Gastrocnemius medialis (tissue), 4 donors: ENCODE measurements at regions not wholly inside any gene's neighbourhood (a gene's known extent, or its start where the extent isn't known, plus 50 kb on each side); places are given as distances from the start of the nearest gene placed in this dataset.

Experiments
- POLR2A ChIP-seq, 2 donors: fragments of 450-650 bp; IDR thresholded peaks; one replicate each; pipeline ENCODE4 v1.6.1; 2017; ENCODE audit warnings: antibody characterized with exemption in 2 of 2, mild to moderate bottlenecking in 2 of 2, moderate library complexity in 2 of 2
- TF ChIP-seq, protein P1 (sequence below), 5 experiments: fragments of 450-650 bp in 3 of 5; fragments of 200-600 bp in 2 of 5; sonication (generic) in 2 of 5; IDR thresholded peaks in 4 of 5; conservative IDR thresholded peaks in 1 of 5; 1 replicate in 4 of 5; 2 replicates in 1 of 5; pipeline ENCODE4 v1.5.1; 2016 to 2019; ENCODE audit warnings: antibody characterized with exemption in 5 of 5, mild to moderate bottlenecking in 3 of 5, moderate library complexity in 3 of 5

DNA sequence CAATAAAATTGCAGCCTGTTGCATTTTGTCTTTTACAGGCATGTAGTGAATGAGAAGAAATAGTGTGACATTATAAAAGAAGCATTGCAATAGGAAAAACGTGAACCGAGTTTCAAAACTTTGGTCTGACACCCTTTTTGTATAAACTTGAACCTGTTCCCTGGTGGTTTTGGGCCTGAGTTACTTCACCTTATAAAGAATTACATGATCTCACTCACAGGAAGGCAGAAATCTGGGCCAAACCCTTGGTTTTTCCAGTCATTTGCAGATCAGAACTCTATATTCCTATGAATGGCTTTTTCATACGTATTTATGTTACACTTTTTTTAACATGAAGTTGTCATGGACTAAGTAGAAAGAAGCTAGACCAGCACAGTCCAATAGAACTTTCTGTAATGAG, 138.5 kb upstream of the FLRT2 start:
- TF ChIP-seq, protein P1, sequence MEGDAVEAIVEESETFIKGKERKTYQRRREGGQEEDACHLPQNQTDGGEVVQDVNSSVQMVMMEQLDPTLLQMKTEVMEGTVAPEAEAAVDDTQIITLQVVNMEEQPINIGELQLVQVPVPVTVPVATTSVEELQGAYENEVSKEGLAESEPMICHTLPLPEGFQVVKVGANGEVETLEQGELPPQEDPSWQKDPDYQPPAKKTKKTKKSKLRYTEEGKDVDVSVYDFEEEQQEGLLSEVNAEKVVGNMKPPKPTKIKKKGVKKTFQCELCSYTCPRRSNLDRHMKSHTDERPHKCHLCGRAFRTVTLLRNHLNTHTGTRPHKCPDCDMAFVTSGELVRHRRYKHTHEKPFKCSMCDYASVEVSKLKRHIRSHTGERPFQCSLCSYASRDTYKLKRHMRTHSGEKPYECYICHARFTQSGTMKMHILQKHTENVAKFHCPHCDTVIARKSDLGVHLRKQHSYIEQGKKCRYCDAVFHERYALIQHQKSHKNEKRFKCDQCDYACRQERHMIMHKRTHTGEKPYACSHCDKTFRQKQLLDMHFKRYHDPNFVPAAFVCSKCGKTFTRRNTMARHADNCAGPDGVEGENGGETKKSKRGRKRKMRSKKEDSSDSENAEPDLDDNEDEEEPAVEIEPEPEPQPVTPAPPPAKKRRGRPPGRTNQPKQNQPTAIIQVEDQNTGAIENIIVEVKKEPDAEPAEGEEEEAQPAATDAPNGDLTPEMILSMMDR (IDR thresholded peaks at IDR 0.05 in 4 of 5, conservative IDR thresholded peaks at IDR 0.05 in 1 of 5): no peak
- TF ChIP-seq POLR2A (IDR thresholded peaks at IDR 0.05): no peak
